Activated CD8-positive, alpha-beta memory T cell treated with anti-CD3 and anti-CD28 coated beads for 36 hours (primary cell): ENCODE measurements at regions not wholly inside any gene's neighbourhood (a gene's known extent, or its start where the extent isn't known, plus 50 kb on each side); places are given as distances from the start of the nearest gene placed in this dataset.
"Not testable (repeated sequence)": the region's sequence is repeated elsewhere in the genome, so short reads cannot be mapped to it uniquely, and the experiment has no call there.

Experiments
- CTCF ChIA-PET: fragments of 350-600 bp; sonication (Branson Sonifier 250); formaldehyde crosslinking; loops from one replicate; lab custom pipeline; 2021; ENCODE audit warnings: antibody characterized with exemption; lab: Charles Lee
- POLR2A ChIA-PET: fragments of 350-600 bp; sonication (Branson Sonifier 250); formaldehyde crosslinking; loops from one replicate; lab custom pipeline; 2021; ENCODE audit warnings: antibody characterized with exemption; lab: Charles Lee

GRCh38 chr6:68094070-68094469, 541.0 kb upstream of the ADGRB3 start:
- ChIA-PET POLR2A (no interaction called here), CTCF (no interaction called here)

- ChIA-PET CTCF (no interaction called here), POLR2A (no interaction called here)
These were observed 547.5 kb upstream of the ADGRB3 start for GRCh38 chr6:68087399-68088133.

DNA sequence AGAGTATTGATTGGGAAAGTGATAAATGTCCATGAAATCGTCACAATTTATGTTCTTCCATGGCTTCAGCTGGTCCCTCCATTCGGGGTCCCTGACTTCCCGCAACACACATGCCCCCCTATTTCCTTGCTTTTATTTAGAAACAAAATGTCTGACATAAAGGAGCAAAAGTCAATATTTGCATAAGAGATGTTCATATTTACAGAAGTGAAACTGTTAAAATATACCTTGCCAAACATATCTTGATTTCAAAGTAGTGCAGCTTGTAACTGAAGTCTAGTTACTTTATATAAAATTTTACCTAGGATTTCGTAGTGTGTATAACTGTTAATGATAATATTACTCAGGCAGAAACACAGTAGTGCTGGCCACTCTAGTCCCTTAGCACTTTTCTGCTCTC, 548.9 kb upstream of the ADGRB3 start:
- ChIA-PET POLR2A (no interaction called here), CTCF (no interaction called here)

- CTCF ChIA-PET, POLR2A ChIA-PET: not testable (repeated sequence)
These were observed 549.5 kb upstream of the ADGRB3 start for GRCh38 chr6:68085599-68085998.

DNA sequence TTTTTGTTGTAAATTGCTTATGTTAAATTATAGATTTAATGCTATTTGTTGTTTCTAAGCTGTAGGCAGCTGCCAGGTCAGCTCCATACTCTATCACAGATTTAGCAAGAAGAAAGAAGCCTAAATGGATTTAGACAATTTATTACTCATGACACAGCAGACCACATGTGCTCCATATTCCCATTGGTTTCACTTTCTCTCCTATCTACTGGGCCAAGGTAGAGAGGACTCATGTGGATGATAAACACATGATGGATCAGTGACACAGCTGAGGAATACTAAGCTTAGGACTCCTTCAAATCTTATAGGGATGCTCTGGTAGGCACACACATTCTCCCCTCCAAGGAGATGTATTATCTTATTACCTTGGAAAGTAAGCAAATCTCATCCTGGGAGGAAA, 553.0 kb upstream of the ADGRB3 start:
- CTCF ChIA-PET: no interaction called here
- POLR2A ChIA-PET: no interaction called here

DNA sequence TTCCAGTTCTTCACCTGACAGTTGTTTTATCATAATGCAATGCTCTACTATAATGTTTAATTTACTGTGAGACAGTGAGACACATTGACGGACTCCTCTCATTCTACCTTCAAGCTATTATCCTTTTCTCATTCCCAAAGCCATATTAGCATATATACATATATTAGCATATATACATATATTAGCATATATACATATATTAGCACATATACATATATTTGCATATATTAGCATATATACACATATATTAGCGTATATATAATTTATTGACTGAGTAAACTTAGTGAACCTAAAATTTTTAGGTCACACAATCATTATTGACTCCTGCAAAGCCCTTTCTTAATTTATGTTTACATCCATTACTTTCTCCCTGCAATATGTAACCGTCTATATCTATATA, 555.0 kb upstream of the ADGRB3 start:
- ChIA-PET CTCF (no interaction called here), POLR2A (no interaction called here)

GRCh38 chr6:68077661-68078060, 557.4 kb upstream of the ADGRB3 start:
- CTCF ChIA-PET: no interaction called here
- POLR2A ChIA-PET: no interaction called here

DNA sequence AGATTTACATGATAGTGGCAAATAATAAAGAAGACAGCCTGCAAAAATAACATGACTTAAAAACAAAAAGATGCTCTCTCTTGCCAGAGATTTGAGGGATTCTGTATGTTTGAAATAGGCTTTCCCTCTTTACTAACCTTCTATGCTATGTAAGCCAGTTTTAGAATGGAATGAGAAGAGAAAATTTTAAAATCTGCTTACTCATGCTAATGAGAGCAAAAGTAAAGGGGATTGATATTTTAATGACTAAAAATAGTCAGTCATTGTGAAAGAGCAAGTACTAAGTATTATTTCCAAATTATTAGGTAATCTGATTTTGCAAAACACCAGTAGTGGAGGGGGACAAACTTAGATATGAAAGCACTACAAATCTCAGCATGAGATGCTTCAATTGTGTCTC, 563.3 kb upstream of the ADGRB3 start:
- POLR2A ChIA-PET: no interaction called here
- CTCF ChIA-PET: no interaction called here

GRCh38 chr6:68069921-68070710, 565.0 kb upstream of the ADGRB3 start:
- CTCF ChIA-PET: no interaction called here
- POLR2A ChIA-PET: no interaction called here

GRCh38 chr6:68059899-68060298, 575.2 kb upstream of the ADGRB3 start:
- ChIA-PET POLR2A (no interaction called here), CTCF (interaction anchor here (0.7 kb wide), 1 partner anchor 1834 kb away, joined by 3 read pairs; no protein-coding TSS in a partner anchor)

GRCh38 chr6:68059261-68059660, 575.8 kb upstream of the ADGRB3 start:
- CTCF ChIA-PET: no interaction called here

DNA sequence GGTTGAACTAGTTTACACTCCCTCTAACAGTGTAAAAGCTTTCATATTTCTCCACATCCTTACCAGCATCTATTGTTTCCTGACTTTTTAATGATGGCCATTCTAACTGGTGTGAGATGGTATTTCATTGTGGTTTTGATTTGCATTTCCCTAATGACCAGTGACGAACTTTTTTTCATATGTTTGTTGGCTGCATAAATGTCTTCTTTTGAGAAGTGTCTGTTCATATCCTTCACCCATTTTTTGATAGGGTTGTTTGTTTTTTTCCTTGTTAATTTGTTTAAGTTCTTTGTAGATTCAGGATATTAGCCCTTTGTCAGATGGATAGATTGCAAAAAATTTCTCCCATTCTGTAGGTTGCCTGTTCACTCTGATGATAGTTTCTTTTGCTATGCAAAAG, 578.5 kb upstream of the ADGRB3 start:
- POLR2A ChIA-PET, CTCF ChIA-PET: not testable (repeated sequence)

More at GRCh38 chr6:68059261-68059660, 575.8 kb upstream of the ADGRB3 start:
- POLR2A ChIA-PET: no interaction called here

DNA sequence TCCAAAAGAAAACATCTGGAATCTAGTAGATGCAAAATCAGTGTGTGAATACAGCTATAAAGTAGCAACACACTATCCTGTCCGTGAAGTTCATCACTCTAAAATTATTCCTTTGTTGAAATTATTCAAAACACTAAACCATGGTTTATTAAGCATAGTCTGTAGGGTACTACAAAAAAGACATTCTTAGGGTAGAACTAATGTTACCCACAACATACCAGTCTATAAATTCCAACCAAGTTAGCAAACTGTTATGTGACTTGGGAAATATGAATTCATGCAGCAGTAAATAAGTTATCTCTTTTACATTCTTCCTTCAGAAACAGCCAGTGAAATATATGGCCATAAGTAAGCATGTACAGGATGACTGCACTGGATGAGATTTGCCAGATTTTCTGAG, 580.3 kb upstream of the ADGRB3 start:
- ChIA-PET CTCF (no interaction called here), POLR2A (no interaction called here)

DNA sequence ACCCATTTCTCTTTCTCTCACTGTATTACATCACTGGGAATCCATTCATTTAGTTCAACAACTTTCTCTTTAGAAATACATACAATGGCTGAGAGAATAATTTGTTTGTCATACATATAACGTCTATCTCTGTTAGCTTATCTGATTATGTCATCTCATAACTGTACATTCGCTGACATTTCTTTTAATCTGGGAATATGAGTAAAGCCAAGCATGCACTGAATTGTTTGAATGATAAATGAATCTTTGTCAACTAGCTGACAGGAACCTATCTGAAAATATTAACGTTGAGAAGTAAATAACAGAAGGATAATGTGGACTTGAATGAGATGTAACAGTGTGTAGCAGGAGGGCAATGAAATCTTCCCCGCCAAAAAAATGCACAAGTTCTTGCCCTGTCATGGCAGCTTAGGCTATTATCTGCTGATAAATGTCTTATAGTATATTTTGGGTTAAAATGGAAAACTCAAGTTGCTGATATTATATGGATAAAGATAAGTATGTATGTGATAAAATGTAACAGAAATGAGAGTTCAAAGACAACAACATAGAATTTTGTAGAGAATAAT, 581.2 kb upstream of the ADGRB3 start:
- POLR2A ChIA-PET: no interaction called here

GRCh38 chr6:68052234-68052633, 582.8 kb upstream of the ADGRB3 start:
- POLR2A ChIA-PET: no interaction called here
- CTCF ChIA-PET: no interaction called here

More for the DNA sequence above, 581.2 kb upstream of the ADGRB3 start:
- CTCF ChIA-PET: no interaction called here

GRCh38 chr6:68049562-68049961, 585.5 kb upstream of the ADGRB3 start:
- POLR2A ChIA-PET: no interaction called here
- CTCF ChIA-PET: no interaction called here

DNA sequence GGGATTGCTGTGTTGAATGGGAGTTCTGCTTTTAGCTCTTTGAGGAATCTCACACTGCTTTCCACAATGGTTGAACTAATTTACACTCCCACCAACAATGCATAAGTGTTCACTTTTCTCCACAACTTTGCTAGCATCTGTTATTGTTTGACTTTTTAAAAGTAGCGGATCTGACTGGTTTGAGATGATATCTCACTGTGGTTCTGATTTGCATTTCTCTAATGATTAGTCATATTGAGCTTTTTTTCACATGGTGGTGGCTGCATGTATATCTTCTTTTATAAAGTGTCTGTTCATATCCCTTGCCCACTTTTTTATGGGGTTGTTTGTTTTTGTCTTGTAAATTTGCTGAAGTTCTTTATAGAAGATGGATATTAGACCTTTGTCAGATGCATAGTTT, 588.3 kb upstream of the ADGRB3 start:
- POLR2A ChIA-PET: no interaction called here
- CTCF ChIA-PET: no interaction called here

- ChIA-PET POLR2A (no interaction called here), CTCF (no interaction called here)
These were observed 588.8 kb upstream of the ADGRB3 start for GRCh38 chr6:68046302-68046701.

DNA sequence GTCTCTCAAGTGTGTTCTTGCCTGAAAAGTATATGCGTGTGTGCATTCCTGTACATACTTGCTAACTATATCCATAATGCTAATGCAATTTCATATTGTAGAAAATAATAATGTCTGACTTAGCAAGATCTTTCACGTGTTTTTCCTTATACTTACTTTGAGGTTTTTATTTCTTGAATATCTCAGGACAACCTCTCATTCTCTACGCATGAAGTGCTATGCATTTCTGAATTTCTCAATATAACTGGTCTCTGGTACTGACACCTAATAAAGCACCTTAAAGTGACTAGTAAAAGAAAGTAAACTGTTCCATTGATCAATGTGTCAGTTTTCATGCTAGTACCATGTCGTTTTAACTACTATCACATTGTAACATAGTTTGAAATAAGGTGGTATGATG, 589.9 kb upstream of the ADGRB3 start:
- POLR2A ChIA-PET: no interaction called here
- CTCF ChIA-PET: no interaction called here

DNA sequence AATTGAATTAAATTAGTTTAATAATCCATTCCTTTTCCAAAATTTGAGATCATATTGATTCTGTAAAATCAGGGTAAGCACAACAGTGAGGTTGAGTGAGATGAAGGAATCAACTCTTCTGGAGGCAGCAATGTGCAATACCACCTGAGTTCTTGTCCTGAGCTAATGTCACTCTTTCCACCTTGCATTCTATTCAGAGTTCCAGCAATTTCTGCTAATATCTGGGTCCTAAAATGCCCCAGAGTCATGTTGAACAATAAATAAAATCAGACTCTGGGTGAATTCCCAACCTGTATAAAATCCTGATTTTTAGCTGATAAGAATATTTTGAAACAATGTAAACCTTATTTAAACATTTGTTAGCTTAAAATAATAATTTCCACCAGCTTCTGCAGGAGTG, 590.8 kb upstream of the ADGRB3 start:
- ChIA-PET CTCF (no interaction called here), POLR2A (no interaction called here)

DNA sequence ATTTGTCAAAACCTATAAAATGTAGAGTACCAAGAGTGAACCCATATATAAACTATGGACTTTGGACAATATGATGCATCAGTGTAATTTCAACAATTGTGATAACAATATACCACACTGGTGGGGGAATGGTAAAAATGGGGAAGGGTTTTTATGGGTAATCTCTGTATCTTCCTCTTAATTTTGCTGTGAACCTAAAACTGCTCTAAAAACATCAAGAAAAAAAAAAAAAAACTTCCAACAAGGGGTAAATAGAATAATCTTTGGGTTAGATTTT, 592.0 kb upstream of the ADGRB3 start:
- CTCF ChIA-PET: no interaction called here
- POLR2A ChIA-PET: no interaction called here
